Left renal cortex interstitium (tissue), 4 donors: ENCODE measurements at regions not wholly inside any gene's neighbourhood (a gene's known extent, or its start where the extent isn't known, plus 50 kb on each side); places are given as distances from the start of the nearest gene placed in this dataset.

Source experiments
- DNase-seq, 4 donors: peaks; one replicate each; pipeline ENCODE4 v3.0.0-alpha.2; 2013; ENCODE audit warnings: low read depth in 4 of 4, low spot score in 2 of 4, missing footprints in 1 of 4

DNA sequence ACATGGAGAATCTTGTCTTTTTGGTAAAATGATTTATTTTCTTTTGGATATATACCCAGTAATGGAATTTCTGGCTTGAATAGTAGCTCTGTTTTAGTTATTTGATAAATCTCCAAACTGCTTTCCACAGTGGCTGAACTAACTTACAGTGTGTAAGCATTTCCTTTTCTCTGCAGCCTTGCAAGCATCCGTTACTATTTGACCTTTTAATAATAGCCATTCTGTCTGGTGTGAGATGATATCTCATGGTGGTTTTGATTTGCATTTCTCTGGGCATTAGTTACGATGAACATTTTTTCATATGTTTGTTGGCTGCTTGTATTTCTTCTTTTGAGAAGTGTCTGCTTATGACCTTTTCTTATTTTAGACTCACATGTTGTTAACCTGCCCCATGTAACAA lies 190.2 kb downstream of the GALR1 start:
- no peak for DNase-seq

DNA sequence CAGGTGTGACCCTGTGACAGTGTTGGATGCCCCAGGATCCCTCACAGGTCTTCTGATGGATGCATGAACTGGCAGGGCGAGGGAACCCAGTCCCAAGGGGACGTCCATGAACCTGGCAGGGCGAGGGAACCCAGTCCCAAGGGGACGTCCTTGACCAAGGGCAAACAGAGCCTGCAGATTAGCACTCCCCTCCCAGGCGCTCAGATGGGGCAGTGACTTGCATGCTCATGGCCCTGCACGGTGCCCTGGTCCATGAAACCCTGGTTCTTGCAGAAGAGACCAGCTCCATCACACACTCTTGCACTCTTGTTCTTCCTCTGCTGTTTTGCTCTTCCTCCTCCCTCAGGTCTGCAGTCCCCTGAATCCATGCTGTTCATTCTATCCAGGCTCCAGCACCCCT lies 192.7 kb downstream of the GALR1 start:
- no peak for DNase-seq

DNA sequence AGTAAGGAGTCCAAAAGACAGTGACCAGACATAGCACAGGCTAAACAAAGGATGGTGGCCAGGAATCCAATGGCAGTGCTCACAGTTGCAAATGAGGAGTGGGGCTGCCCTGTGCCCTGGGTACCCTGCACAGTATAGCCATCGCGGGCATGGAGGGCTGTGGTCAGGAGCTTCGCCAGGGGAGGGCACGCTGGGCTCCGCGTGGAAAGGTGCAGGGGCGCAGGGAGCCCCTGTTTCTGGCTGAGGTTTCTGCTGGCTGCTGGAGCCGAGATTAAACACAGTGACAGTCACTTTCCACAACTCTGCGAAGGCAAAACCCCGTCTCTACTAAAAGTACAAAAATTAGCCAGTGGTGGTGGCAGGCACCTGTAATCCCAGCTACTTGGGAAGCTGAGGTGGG lies 194.7 kb downstream of the GALR1 start:
- DNase-seq, result no peak

DNA sequence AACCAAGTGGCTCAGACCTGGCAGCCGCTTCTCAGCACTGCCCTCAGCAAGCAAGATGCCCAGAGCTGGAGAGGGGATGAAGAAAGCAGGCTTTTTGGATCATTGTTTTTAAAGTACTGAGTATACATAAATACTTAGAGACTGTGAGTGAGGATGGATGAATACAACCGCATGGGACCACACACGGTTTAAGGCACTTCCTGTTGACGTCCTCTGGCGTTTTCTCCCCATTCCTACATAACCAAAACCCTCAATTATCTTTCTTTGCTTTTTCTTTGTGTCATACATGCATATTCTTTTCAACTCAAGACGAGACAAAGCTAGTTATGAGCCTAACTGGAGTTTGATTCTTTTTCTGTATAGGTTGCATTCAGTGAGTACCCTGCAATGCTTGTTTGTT lies 198.4 kb downstream of the GALR1 start:
- DNase-seq, result no peak

DNA sequence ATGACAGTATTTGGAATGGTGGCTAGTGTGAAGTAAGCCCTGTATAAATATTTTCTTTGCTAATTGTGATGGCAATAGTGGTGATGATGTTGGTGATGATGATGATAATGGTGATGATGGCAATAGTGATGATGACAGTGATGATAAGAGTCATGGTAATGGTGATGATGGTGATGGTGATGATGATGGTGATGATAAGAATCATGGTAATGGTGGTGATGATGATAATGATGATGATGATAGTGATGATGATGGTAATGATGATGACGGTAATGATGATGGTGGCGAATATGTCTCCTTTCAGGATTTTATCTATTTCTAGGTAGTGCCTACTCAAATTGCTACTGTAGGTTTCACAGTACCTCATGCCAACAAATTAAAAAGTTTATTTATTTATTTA lies 205.4 kb downstream of the GALR1 start:
- no peak for DNase-seq

DNA sequence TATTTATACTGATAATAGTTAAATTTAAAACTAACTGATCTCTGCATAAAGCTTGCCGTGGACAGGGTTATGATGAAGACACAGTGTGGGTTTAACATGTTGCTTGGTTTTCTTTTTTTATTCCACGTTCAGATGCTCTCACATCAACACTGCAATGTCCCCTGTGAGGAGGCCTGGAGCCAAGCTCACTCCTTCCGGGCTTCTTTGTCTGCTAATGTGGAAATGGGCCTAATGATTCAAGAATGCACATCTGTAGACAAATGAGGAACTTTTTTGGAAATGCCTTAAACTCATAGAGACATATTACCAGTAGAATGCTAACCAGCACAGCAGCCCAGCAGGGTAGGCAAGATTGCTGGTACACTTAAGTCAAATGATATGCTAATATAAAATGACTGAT lies 208.0 kb downstream of the GALR1 start:
- no peak for DNase-seq

DNA sequence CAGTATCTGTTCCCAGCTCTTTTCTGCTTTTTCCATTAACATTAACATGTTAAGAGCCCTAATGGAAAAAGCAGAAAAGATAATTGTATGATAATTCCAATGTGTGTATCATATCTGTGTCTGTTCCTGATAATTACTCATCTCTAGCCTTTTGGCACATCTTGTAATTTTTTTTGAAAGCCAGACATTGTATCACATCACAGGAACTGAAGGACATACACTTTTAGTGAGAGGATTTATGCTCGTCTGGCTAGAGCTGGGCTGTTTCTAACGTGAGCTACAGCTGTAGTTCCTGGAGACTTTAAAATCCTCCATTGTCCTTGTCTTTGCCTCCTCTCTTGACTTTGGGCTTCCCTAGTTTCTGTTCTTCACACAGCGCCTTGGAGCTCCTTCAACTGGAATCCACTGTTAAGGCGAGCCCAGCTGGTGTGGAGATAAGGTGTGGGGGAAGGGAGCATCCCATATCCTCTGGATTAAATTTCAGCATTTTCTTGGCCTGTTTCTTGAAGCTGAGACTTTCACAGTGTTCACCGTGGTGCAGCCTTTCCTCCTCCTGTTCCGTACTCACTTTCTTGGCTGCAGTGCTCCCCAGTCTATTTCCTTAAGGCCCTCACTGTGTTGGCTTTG lies 211.5 kb downstream of the GALR1 start:
- no peak for DNase-seq

DNA sequence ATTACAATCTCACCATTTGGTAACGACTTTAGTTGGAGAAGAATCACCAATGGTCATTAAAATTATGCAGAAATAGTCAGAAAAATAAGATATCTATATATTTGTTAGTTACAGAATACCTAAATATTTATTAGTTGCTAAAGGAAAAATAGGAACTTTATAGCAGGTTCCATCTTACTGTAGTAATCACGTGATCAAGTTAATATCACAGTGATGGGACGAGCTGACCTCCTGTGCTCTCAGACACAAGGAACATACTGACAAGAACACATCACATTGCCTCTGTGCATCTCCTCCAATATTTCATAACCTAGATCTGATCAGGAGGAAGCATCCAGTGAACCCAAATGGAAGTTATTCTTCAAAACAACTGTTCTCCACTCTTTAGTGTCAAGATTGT lies 215.3 kb downstream of the GALR1 start:
- no peak for DNase-seq

DNA sequence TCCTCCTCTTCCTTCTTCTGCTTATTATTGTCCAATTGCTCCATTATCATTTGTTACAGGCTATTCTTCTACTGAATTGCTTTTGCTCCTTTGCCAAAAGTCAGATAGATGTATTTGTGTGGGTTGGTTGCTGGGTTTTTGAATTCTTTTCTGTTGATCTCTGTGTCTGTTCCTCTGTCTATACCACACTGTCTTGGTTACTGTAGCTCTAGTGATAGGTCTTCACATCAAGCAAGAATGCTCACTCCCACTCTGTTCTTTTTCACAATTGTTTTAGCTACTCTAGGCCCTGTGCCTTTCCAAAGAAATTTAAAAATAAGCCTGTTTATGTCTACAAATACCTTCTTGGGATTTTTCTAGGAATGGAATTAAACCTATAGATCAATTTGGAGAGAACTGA lies 217.2 kb downstream of the GALR1 start:
- no peak for DNase-seq

DNA sequence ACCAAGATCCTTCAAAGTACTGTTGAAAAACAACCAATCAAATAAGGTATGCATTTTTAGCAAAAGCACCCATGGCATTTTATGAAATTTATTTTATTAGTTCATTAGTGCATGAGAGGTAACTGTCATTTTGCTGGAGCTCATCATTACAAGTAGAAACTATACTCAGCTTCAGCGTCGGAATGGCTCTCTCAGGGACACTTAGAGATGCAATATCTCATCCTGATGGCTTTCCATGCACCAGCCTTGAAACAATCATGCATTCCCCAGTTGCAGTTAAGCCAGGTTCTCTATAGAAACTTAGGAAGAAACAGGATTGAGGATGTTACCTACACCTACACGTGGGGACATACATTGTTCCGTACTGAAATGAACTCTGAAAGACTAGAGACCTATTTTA lies 219.5 kb downstream of the GALR1 start:
- no peak for DNase-seq

DNA sequence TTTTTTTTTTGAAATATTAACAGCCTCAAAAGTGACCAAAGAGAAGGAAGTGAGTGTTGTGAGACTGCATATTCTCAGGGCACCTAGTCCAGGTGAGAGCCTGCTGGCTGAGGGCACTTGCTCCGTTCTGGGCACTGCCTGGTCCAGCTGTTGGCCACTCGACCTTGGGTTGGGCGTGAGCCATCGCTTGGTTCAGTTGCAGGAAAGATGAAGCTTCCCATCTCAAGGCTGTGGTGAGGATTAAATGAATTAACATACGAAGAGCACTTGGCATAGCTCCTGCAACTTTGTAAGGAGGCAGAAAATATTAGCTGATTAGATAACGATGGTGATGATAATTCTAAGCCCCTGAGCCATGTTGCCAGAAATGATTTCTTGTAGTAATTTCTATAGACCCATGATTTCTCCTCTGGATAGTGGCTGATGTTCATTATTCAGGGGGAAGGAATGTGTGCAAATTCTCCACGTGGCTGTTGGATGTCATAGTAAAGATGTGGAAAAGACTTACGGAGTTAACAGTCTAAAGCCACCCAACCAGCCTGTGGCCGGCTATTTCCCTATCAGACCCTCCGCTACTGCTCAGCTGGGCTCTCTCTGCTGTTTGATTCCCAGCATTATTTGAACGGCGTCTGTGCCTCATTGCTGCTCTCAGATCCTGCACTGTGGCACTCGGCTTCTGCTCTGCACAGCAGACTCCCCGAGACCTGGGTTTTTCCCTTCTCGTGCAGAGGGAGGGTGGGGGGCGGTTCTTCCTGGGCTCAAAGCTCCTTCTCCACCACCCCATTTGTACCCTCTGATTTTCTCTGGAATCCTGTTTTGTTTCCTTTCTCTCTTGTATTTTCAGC lies 221.1 kb downstream of the GALR1 start:
- DNase-seq, result no peak

DNA sequence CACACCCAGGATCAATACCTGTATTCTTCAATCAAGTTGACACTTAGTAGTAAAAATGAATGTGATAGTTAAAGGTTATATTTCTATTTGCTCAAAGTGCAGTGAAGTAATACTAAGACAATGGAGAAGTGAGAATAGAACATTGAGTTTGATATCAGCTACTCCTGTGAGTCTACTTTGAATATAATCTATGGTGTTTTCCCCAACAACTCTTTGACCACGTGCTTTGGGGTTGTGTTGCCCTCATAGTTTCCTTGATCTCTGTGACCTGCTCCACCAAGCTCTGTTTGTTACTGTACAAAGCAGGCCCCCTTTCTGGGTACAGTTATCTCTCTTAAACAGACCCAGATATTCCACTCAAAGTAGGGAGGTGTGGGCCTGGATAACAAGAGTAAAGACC lies 222.9 kb downstream of the GALR1 start:
- DNase-seq, result no peak

DNA sequence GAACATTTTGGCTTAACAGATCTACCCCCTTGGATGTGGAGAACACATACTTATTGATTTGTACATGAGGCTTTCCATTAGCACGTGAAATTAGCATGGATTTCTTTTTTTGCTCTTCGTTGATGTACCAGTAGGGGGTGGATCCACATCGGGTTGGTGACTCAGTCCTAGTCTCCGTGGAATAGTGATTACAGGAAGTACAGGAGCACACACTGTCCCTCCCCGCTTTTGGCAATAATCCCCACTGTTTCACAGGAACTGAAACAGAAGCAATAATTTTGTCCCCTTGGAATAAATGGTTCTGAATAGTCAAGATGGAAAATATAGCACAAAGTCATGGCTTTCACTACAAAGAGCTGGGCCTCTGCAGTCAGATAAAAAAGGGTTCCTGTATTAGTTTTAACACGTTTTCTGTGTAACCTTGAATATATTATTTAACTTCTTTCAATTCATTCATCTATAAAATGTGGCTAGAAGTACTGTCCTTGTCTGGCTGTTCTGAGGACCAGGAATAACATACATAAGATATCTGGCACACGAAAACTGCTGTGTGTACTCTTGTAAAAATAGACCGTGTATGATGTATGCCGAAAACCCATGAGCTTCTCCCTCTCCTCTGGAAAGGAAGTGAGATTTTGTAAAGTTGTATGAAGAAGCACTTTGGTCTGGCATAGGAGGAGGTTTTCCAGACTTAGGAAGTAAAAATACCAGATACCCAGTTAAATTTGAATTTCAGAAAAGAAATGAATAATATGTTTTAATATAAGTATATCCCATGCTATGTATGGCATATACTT lies 229.2 kb downstream of the GALR1 start:
- no peak for DNase-seq

DNA sequence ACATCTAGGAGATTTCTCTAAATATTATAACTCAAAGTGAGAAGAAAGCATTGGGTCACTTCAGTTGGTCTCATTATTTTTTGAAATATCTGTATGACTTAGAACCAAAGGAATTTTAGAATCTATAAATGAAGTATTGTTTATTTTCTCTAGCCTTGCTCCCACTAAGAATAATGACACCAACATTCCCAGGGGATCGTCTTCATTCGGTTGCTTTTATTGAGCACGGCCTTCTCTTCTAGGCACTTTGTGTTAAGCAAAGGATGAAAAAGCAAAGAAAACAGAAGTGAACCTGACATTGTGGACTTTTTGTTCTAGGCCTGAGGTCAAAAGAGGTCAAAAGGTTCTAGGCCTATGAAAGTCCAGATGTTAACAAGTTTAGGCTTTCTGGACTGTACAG lies 231.9 kb downstream of the GALR1 start:
- no peak for DNase-seq

DNA sequence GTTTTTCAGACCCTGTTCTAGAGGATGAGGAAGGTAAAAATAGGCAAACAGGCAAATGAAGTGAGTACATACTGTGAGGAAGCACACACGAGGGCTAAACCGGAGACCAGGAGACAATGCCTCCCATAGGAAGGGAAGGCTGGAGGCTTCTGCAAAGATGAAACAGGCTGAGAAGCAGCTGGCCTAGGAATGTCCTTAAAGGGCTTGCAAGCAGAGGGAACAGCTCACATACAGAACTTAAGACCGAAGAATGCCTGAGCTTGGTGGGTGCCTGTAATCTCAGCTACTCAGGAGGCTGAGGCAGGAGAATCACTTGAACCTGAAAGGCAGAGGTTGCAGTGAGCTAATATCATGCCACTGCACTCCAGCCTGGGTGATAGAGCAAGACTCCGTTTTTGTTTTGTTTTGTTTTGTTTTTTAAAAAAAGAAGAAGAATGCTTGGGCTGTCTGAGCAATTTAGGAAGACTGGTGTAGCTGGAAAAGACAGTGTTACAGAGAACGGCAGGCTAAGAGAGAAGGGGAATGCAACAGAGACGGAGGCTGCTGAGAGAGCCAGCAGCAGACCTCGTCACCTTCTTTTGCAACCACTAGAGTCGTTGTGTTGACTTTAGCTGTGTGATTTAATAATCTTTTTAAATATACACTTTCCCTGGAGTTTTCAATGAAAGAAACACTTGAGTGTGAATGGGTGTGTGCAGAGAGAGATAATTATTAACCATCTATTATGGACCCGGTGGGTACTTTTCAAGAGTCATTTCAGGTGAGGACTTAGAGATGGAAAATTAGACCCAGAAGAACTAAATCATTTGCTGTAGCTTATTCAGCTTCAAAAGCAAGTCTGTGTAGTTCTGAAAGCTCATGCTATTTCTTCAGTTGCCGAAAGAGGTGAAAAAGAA lies 232.8 kb downstream of the GALR1 start:
- no peak for DNase-seq

DNA sequence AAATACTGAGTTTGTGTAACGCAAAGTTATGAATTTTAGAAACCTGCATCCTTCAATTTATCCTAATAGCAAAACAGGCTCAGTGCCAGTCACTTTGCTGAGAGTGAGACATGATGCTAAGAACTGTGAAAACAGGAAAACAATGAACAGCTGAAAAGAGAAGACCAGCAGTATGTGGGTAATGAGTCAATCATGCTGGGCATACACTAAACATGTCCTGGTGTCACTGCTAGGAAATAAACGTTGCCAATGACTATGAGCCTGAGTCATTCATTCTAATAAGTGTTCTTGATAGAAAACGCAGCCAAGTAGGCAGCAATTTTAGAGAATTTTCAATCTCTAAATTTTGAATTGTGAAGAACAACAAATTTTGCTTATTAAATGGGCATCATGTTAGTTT lies 237.3 kb downstream of the GALR1 start:
- no peak for DNase-seq

DNA sequence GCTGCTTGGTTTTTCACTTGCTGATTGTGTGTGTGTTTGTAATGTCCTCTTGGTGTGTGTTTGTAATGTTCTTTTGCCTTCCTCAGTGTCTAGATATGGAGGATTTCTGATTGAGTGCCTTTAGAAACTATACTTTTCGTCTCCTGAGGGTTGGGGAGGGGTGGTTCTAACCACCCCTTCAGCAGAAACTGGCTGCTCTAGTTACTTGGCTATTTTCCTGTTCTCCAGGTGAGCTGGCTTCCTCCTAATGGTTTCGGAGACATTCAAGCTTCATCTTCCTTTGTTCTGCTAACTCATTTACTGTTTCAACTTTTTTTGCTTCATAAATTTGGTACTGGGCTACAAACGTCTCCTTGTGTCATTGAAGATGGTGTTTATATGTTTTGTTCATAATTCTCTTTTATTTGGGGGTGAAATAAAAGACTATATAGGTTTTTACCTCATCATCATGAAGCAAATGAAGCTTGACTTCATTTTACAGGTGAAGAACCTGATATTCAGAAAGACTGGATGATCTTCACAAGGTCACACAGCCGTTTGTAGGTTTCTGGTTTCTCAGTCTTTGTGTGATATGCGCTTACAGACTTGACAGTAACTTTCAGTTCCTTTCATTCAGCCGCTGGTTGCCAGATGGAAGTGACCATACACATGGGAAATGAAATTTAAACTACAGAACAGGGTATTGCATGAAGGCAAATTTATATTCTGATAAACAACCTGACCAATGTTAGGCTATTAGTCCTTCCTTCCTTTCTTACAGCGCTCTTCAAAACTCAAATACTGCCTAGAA lies 238.5 kb downstream of the GALR1 start:
- no peak for DNase-seq

DNA sequence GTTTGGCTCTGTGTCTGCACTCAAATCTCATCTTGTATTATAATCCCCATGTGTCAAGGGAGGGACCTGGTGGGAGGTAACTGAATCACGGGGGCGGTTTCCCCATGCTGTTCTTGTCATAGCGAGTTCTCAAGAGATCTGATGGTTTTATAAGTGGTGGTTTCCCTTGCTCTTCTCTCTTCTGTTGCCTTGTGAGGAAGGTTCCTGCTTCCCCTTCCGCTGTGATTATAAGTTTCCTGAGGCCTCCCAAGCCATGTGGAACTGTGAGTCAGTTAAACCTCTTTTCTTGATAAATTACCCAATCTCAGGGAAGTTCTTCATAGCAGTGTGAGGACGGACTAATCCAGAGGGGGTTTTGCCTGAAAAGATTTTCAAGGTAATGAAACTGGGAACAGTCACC lies 245.4 kb downstream of the GALR1 start:
- DNase-seq, result no peak

DNA sequence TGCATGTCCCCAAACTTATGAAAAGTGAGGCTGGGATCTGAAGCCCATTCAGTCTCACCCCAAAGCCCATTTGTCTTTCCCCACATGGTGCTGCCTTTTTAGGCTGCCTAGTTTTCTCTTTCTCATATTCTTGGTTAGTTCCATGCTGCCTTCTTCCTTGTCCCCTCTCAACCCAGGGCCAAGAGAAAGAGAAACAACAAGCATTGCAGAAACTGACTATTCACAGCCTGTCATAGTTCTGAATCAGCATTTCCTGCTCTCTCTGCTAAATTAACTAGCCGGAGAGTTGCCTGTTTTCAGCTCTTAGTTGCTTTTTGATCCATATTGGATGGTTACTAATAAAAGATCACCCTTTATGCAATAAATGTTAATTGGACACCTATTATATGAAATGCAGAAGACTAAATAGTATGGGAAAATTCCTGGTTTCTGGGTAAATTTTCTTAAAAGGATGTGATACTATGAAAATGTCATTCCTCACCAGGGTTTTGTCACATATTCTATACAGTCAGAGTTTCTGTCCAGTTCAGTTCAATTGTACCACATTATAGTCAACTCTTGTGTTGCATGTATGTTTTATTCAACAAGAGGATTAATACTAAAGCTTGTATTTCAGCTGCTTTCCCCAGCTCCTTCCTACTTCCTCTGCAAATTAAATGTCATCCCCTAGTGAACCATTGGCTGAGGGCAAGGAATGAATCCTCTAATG lies 246.5 kb downstream of the GALR1 start:
- no peak for DNase-seq
